ENCODE measurements at regions not wholly inside any gene's neighbourhood (a gene's known extent, or its start where the extent isn't known, plus 50 kb on each side); places are given as distances from the start of the nearest gene placed in this dataset.
"Not testable (repeated sequence)": the region's sequence is repeated elsewhere in the genome, so short reads cannot be mapped to it uniquely, and the experiment has no call there.

DNA sequence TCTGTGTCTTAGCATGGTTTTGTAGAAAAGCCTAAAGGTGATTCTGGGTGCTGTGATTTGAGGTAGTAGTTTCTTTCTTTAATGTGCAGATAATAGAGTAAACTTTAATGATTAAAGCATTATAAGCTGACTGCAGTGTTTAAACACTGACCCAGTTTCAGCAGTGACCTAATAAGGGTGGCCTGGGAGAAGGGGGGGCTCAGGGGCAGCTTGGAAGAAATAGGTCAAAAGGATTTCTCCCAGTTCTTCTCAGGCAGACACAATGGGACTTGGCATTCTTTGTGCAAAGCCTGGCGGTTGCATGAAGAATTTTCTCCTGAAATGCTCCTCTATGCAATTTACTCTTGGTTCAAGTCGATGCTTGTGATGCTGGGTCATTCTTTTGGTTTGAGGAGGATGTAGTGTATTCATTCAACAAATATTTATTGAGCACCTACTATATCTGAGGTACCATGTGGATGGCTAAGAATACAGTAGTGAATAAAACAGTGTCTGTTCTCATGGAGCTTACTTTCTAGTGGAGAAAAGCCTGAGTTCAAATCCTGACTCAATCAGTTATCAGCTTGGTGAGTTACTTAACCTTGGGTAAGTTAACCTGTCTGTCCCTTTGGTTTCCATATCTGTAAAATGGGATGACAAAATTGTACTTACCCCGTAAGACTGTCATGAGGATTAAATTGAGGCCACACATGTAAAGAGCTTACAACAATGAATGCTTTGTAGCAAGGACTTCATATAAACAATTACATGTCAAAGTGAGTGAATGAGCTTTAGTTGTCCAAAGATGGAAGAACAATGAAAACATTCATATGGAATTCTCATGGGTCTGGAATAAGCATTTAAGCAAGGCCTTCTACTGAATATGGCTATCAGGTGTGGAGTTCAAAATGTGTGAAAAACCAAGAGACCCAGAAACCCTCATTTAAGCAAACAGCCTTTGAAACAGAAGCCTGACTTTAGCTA lies 210.2 kb downstream of the KCNRG start:
- H3K27ac ChIP-seq = no peak overlapping the region
- no peak for TF ChIP-seq CTCF (conservative IDR thresholded peaks at IDR 0.05)

DNA sequence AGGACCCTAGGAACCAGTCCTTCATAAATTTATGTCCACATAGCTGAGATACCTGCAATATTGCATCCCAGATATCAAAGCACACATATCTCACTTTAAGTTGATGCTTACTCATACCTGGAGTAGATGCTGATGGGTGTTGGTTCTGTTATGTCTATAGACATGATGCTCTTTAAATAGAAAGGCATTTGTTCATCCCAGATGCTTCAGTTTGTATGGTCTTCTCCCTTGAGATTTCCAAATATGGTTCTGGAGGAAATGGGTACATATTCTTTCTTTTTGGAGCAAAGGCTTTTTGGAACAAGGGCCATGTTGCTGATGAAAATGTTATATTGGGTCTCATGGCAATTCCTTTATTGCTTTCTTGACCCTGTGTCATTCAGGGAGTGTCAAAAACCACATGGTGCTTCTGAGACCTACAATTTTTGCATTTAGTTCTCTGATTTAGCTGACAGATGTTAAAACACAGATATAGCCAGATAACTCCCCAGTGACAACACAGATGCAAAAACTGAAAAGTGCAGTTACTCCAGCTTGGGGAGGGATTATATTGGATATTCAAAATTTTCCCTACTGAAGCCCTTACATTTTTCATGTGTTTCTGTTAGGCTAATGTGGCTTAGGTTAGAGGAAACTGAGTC lies 211.4 kb downstream of the KCNRG start:
- no peak for TF ChIP-seq CTCF (conservative IDR thresholded peaks at IDR 0.05)
- H3K27ac ChIP-seq = no peak overlapping the region

DNA sequence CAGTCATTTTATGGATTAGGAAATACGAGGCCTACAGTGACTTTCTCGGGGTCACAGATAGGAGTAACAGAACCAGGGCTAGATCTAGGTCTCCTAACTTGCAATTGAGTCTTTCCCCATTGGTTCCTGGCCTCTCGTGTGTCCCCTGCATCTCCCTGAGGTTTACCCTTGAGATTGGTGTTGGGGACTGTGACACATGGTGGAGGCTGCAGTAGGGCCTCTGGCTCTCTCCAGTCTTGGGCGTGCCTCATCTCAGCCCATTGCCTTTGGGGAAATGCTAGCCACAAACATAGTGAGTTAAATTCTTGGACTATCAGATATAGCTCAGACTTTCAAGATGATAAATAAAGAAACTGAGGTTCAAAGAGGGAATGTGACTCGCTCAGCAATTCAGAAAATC lies 212.1 kb downstream of the KCNRG start:
- no peak overlapping the region for H3K27ac ChIP-seq
- TF ChIP-seq CTCF (conservative IDR thresholded peaks at IDR 0.05) = no peak

- H3K27ac ChIP-seq = no peak overlapping the region
- TF ChIP-seq CTCF (conservative IDR thresholded peaks at IDR 0.05) = no peak
Observed at GRCh38 chr13:50228527-50228926, 213.3 kb downstream of the KCNRG start.

- H3K27ac ChIP-seq = no peak overlapping the region
- TF ChIP-seq CTCF (conservative IDR thresholded peaks at IDR 0.05) = no peak
Observed at GRCh38 chr13:50229960-50230661, 214.9 kb downstream of the KCNRG start.

GRCh38 chr13:50230662-50230978 lies 215.4 kb downstream of the KCNRG start:
- H3K27ac ChIP-seq = no peak overlapping the region
- TF ChIP-seq CTCF (conservative IDR thresholded peaks at IDR 0.05) = no peak

DNA sequence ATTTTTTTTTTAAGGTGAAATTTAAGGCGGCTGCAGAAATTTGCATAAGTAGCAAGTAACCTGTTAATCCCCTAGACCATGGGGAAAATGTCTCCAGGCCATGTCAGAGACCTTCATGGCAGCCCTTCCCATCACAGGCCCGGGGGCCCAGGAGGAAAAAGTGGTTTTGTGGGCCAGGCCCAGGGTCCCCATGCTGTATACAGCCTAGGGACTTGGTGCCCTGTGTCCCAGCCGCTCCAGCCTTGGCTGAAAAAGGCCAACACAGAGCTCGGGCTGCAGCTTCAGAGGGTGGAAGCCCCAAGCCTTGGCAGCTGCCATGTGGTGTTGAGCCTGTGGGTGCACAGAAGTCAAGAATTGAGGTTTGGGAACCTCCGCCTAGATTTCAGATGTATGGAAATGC lies 218.3 kb downstream of the KCNRG start:
- not testable (repeated sequence) for H3K27ac ChIP-seq
